ENCODE measurements at regions not wholly inside any gene's neighbourhood (a gene's known extent, or its start where the extent isn't known, plus 50 kb on each side); places are given as distances from the start of the nearest gene placed in this dataset.

- Histone ChIP-seq H3K4me1 (no peaks in the 10 kb centered on the region), H3K27me3 (no peaks in the 10 kb centered on the region), H3K27ac (no peak overlapping the region), H3K9me3 (no peaks in the 10 kb centered on the region), H3K36me3 (no peaks in the 10 kb centered on the region), H3K4me3 (no peak overlapping the region)
- ATAC-seq (no peak), DNase-seq (no peak)
- TF ChIP-seq POLR2A (IDR thresholded peaks at IDR 0.05) (no peak), CTCF (IDR thresholded peaks at IDR 0.05) (no peak)
- intact Hi-C loops (cut with DNase I) = no loop called here
- WGBS, 4 donors = 73 to 84% (median 79%) methylated on average over 3 of the region's 3 CpGs
Observed at GRCh38 chrX:7500386-7500785, 342.6 kb upstream of the VCX start.

- Histone ChIP-seq H3K36me3 (no peaks in the 10 kb centered on the region), H3K9me3 (no peaks in the 10 kb centered on the region), H3K27me3 (no peaks in the 10 kb centered on the region), H3K4me1 (no peaks in the 10 kb centered on the region), H3K4me3 (no peak overlapping the region), H3K27ac (no peak overlapping the region)
- intact Hi-C loops (cut with DNase I) = no loop called here
- TF ChIP-seq CTCF (IDR thresholded peaks at IDR 0.05) = no peak
- no peak for TF ChIP-seq POLR2A (IDR thresholded peaks at IDR 0.05)
- DNase-seq (no peak), ATAC-seq (no peak)
- WGBS, 4 donors = 61 to 78% (median 67%) methylated on average over 3 of the region's 3 CpGs
Observed at GRCh38 chrX:7486505-7486904, 338.6 kb upstream of the PUDP start.

GRCh38 chrX:7485061-7485460, 337.1 kb upstream of the PUDP start:
- no peak for DNase-seq
- intact Hi-C loops (cut with DNase I) = no loop called here
- 56 to 77% (median 71%) methylated on average over 1 of the region's 1 CpG for WGBS, 4 donors
- Histone ChIP-seq H3K36me3 (no peaks in the 10 kb centered on the region), H3K4me1 (no peaks in the 10 kb centered on the region), H3K9me3 (no peaks in the 10 kb centered on the region), H3K4me3 (no peak overlapping the region), H3K27me3 (no peaks in the 10 kb centered on the region), H3K27ac (no peak overlapping the region)
- TF ChIP-seq CTCF (IDR thresholded peaks at IDR 0.05) = no peak
- no peak for TF ChIP-seq POLR2A (IDR thresholded peaks at IDR 0.05)
- no peak for ATAC-seq

GRCh38 chrX:7480721-7481120, 332.8 kb upstream of the PUDP start:
- H3K27ac ChIP-seq = no peak overlapping the region
- DNase-seq (no peak), ATAC-seq (no peak)
- no peaks in the 10 kb centered on the region for H3K4me1 ChIP-seq
- H3K9me3 ChIP-seq = no peaks in the 10 kb centered on the region
- H3K27me3 ChIP-seq = no peaks in the 10 kb centered on the region
- H3K36me3 ChIP-seq = no peaks in the 10 kb centered on the region
- H3K4me3 ChIP-seq = no peak overlapping the region
- WGBS, 4 donors = 61 to 76% (median 67%) methylated on average over 2 of the region's 2 CpGs
- intact Hi-C loops (cut with DNase I) = no loop called here
- TF ChIP-seq CTCF (IDR thresholded peaks at IDR 0.05) (no peak), POLR2A (IDR thresholded peaks at IDR 0.05) (no peak)
